T-cell (primary cell): ENCODE measurements at regions not wholly inside any gene's neighbourhood (a gene's known extent, or its start where the extent isn't known, plus 50 kb on each side); places are given as distances from the start of the nearest gene placed in this dataset.

Experiments
- ATAC-seq, 4 experiments: fragments of 200-7000 bp in 3 of 4; fragments of 150-1000 bp in 1 of 4; cut with Tn5 transposase; replicated peaks in 1 of 4; 1 replicate in 3 of 4; 2 replicates in 1 of 4; pipeline ENCODE4 v1.10.0; 2021; ENCODE audit warnings: moderate library complexity in 3 of 4, mild to moderate bottlenecking in 2 of 4, moderate number of reproducible peaks in 1 of 4
- CTCF ChIA-PET, 2 donors: fragments of 300-600 bp; sonication (Branson Sonifier 250); formaldehyde crosslinking; loops; one replicate each; lab custom pipeline; 2022; ENCODE audit warnings: antibody characterized with exemption in 2 of 2; lab: Charles Lee
- POLR2A ChIA-PET, 2 donors: fragments of 300-600 bp; sonication (Branson Sonifier 250); formaldehyde crosslinking; loops; one replicate each; lab custom pipeline; 2022; ENCODE audit warnings: antibody characterized with exemption in 2 of 2; lab: Charles Lee
- DNase-seq, 35 experiments: peaks; one replicate each; pipeline versions ENCODE4 v3.0.0 to v3.0.0-alpha.2; 2013 to 2023
- H3K27ac ChIP-seq: one replicate; pipeline ENCODE4 v1.5.1; 2013; ENCODE audit warnings: low read length
- H3K27me3 ChIP-seq, 2 experiments: replicated peaks in 1 of 2; 1 replicate in 1 of 2; 2 replicates in 1 of 2; pipeline versions ENCODE4 v1.6.1 to v1.7.0; 2013; ENCODE audit warnings: low read length in 1 of 2, mixed read lengths in 1 of 2; ENCODE audit not compliant: control insufficient read depth in 2 of 2, insufficient read depth in 2 of 2; ENCODE audit errors: extremely low read depth in 1 of 2
- H3K36me3 ChIP-seq, 2 donors: 1 replicate in 1 of 2; 2 replicates in 1 of 2; pipeline versions ENCODE4 v1.6.1 to v1.7.0; 2013; ENCODE audit warnings: low read length in 1 of 2; ENCODE audit not compliant: control insufficient read depth in 2 of 2, insufficient read depth in 1 of 2; ENCODE audit errors: extremely low read depth in 1 of 2
- H3K4me1 ChIP-seq, 2 experiments: 1 replicate in 1 of 2; 2 replicates in 1 of 2; pipeline versions ENCODE4 v1.6.1 to v1.7.0; 2013; ENCODE audit warnings: low read length in 2 of 2, mixed read lengths in 1 of 2; ENCODE audit not compliant: insufficient read depth in 2 of 2, control insufficient read depth in 1 of 2; ENCODE audit errors: extremely low read depth in 1 of 2
- H3K4me3 ChIP-seq, 2 donors: 1 replicate in 1 of 2; 2 replicates in 1 of 2; pipeline versions ENCODE4 v1.5.1 to v1.7.0; 2013; ENCODE audit warnings: mild to moderate bottlenecking in 2 of 2, low read length in 1 of 2, moderate library complexity in 1 of 2; ENCODE audit not compliant: control insufficient read depth in 1 of 2; ENCODE audit errors: extremely low read depth in 1 of 2
- H3K9me3 ChIP-seq: 2 replicates; pipeline ENCODE4 v1.7.0; 2013
- H3K27ac Mint-ChIP-seq, 2 donors: one replicate each; pipeline ENCODE4 v1.8.0; 2020 to 2021; ENCODE audit warnings: mild to moderate bottlenecking in 2 of 2, mixed read lengths in 2 of 2
- H3K27me3 Mint-ChIP-seq, 2 donors: one replicate each; pipeline ENCODE4 v1.8.0; 2021 to 2022; ENCODE audit warnings: mixed read lengths in 2 of 2
- H3K36me3 Mint-ChIP-seq: one replicate; pipeline ENCODE4 v1.8.0; 2021; ENCODE audit warnings: mixed read lengths
- H3K4me1 Mint-ChIP-seq, 3 donors: one replicate each; pipeline ENCODE4 v1.8.0; 2020 to 2022; ENCODE audit warnings: mixed read lengths in 3 of 3, mild to moderate bottlenecking in 1 of 3
- H3K4me3 Mint-ChIP-seq, 3 donors: one replicate each; pipeline ENCODE4 v1.8.0; 2020 to 2022; ENCODE audit warnings: mild to moderate bottlenecking in 3 of 3, mixed read lengths in 3 of 3, moderate library complexity in 3 of 3
- H3K9me3 Mint-ChIP-seq, 3 donors: one replicate each; pipeline ENCODE4 v1.8.0; 2020 to 2022; ENCODE audit warnings: mixed read lengths in 3 of 3
- WGBS: methylation state at CpG from one replicate; pipeline ENCODE4 v1.1.5; 2013; ENCODE audit warnings: missing lambda C conversion rate; ENCODE audit not compliant: insufficient coverage; 5-methylcytosine and 5-hydroxymethylcytosine counted together

DNA sequence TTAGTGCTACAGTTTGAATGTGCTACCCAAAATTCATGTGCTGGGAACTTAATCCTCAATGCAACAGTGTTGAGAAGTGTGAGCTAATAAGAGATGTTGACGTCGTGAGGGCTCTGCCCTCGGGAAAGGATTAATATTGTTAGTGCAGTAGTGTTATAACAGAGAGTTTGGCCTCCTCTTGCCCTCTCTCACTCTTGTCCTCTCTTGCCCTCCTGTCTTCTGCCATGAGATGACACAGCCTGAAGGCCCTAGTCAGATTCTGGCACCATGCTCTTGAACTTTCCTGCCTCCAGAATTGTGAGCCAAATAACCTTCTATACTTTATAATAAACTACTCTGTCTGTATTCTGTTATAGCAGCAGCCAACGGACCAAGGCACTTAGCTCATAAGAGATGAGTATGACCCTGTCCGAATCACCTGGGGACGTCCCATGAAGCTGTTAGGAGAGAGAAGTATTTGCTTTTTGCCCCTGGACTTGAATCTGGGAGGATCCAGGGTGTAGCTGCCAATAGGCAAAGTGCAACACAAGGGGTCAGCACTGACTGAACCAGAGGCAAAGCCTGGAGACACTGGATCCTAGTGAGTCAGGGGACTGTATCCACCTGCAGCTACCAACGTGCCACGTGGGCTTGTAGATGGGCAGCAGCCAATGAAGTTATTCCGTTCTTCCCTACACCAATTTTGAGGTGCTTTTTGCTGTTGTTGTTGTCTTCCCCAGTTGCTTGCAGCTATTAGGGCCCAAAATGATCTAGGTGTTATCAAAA is 233.7 kb downstream of the THBS2 start:
- Histone ChIP-seq H3K27ac (no peak overlapping the region), H3K36me3 (no peaks in the 10 kb centered on the region), H3K4me3 (no peak overlapping the region), H3K4me1 (no peaks in the 10 kb centered on the region), H3K27me3 (peaks cover 0 to 15% of the 10 kb centered on the region in 2 experiments), H3K9me3 (no peaks in the 10 kb centered on the region)
- WGBS: 56% methylated on average over 3 of the region's 9 CpGs
- H3K4me3 Mint-ChIP-seq: no peak overlapping the region
- CTCF ChIA-PET: no interaction called here
- peaks cover 31 to 39% of the 10 kb centered on the region in 2 donors for H3K27me3 Mint-ChIP-seq
- ATAC-seq (no peak), DNase-seq (no peak)
- H3K4me1 Mint-ChIP-seq: no peaks in the 10 kb centered on the region
- peaks cover 4% of the 10 kb centered on the region for H3K36me3 Mint-ChIP-seq
- H3K27ac Mint-ChIP-seq: no peak overlapping the region
- POLR2A ChIA-PET: no interaction called here
- H3K9me3 Mint-ChIP-seq: peaks cover 17 to 20% (median 17%) of the 10 kb centered on the region in 3 donors

DNA sequence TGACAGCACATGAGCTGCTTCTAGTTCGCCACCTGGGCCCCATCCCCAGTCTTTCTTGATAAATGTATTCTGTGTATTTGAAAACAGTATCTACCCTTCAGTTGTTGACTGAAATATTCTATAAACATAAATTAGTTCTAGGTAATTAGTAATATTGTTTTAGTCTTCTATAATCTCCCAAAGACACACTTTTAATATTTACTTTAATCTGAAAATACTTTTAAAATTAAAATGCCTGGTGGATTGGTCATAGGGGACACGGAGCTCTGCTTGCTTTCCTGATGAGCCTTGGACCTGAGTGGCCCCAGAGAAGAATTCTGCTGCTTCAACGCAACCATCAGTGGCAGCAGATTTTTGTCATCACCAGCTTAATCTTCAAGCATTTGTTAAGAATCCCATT is 234.5 kb downstream of the THBS2 start:
- Histone ChIP-seq H3K9me3 (no peaks in the 10 kb centered on the region), H3K27me3 (peaks cover 0 to 15% of the 10 kb centered on the region in 2 experiments), H3K4me1 (no peaks in the 10 kb centered on the region), H3K36me3 (no peaks in the 10 kb centered on the region), H3K27ac (no peak overlapping the region), H3K4me3 (no peak overlapping the region)
- Mint-ChIP-seq H3K27me3 (peaks cover 31 to 42% of the 10 kb centered on the region in 2 donors), H3K27ac (no peak overlapping the region), H3K9me3 (peaks cover 17 to 20% (median 17%) of the 10 kb centered on the region in 3 donors), H3K4me1 (no peaks in the 10 kb centered on the region), H3K4me3 (no peak overlapping the region), H3K36me3 (peaks cover 4% of the 10 kb centered on the region)
- 100% methylated on average over 1 of the region's 3 CpGs for WGBS
- CTCF ChIA-PET: no interaction called here
- ATAC-seq (no peak), DNase-seq (no peak)
- POLR2A ChIA-PET: no interaction called here

DNA sequence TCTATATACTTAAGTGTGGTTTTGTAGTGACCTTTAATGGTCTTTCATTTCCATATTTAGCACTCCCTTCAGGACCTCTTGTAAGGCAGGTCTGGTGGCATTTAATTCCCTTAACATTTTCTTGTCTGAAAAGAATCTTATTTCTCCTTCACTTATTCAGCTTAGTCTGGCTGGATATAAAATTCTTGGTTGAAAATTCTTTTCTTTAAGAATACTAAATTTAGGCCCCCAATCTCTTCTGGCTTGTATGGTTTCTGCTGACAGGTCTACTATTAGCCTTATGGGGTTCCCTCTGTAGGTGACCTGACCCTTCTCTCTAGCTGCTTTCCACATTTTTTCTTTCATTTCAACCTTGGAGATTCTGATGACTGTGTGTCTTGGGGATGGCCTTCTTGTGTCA is 236.9 kb downstream of the THBS2 start:
- Histone ChIP-seq H3K36me3 (no peaks in the 10 kb centered on the region), H3K27ac (no peak overlapping the region), H3K4me3 (no peak overlapping the region), H3K4me1 (no peaks in the 10 kb centered on the region), H3K27me3 (peaks cover 0 to 15% of the 10 kb centered on the region in 2 experiments), H3K9me3 (no peaks in the 10 kb centered on the region)
- no peak for DNase-seq
- H3K4me3 Mint-ChIP-seq: no peak overlapping the region
- H3K36me3 Mint-ChIP-seq: peaks cover 4% of the 10 kb centered on the region
- ChIA-PET POLR2A (no interaction called here), CTCF (no interaction called here)
- peaks cover 17 to 20% (median 17%) of the 10 kb centered on the region in 3 donors for H3K9me3 Mint-ChIP-seq
- peaks cover 31 to 46% of the 10 kb centered on the region in 2 donors for H3K27me3 Mint-ChIP-seq
- H3K4me1 Mint-ChIP-seq: no peaks in the 10 kb centered on the region
- no peak for ATAC-seq
- H3K27ac Mint-ChIP-seq: no peak overlapping the region

DNA sequence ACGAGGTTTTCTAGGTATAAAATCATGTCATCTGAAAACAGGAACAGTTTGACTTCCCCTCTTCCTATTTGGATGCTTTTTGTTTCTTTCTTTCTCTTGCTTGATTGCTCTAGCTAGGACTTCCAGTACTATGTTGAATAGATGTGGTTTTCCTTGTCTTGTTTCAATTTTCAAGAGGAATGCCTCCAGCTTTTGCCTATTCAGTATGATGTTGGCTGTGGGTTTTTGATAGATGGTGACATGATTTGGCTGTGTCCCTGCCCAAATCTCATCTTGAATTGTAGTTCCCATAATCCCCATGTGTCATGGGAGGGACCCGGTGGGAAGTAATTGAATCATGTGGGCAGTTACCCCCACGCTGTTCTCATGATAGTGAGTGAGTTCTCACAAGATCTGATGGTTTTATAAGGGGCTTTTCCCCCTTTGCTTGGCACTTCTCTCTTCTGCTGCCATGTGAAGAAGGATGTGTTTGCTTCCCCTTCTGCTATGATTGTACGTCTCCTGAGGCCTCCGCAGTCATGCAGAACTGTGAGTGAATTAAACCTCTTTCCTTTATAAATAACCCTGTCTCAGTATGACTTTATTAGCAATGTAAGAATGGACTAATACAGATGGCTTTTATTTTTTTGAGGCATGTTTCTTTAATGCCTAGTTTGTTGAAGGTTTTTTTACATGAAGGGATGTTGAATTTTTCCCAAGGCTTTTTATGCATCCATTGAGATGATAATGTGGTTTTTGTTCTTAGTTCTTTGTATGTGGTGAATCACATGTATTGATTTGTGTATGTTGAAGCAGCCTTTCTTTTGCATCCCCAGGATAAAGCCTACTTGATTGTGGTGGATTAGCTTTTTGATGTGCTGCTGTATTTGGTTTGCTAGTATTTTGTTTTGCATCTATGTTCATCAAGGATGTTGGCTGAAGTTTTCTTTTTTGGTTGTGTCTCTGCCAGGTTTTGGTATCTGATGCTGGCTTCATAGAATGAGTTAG is 239.1 kb downstream of the THBS2 start:
- H3K36me3 ChIP-seq: no peaks in the 10 kb centered on the region
- no peaks in the 10 kb centered on the region for H3K4me1 Mint-ChIP-seq
- H3K27ac Mint-ChIP-seq: no peak overlapping the region
- H3K9me3 ChIP-seq: no peaks in the 10 kb centered on the region
- peaks cover 26 to 35% of the 10 kb centered on the region in 2 donors for H3K27me3 Mint-ChIP-seq
- H3K27me3 ChIP-seq: peaks cover 0 to 9% of the 10 kb centered on the region in 2 experiments
- no peak overlapping the region for H3K4me3 Mint-ChIP-seq
- no peak overlapping the region for H3K4me3 ChIP-seq
- CTCF ChIA-PET: no interaction called here
- no peak for ATAC-seq
- peaks cover 4% of the 10 kb centered on the region for H3K36me3 Mint-ChIP-seq
- no peaks in the 10 kb centered on the region for H3K4me1 ChIP-seq
- WGBS: no CpG with 5 or more reads among the region's 5 CpGs
- DNase-seq: no peak
- H3K27ac ChIP-seq: no peak overlapping the region
- POLR2A ChIA-PET: interaction anchor here in 1 of 2 donors (0.6 kb wide), 1 partner anchor 75 kb away, joined by 3 read pairs; no protein-coding TSS in a partner anchor
- peaks cover 17 to 20% (median 17%) of the 10 kb centered on the region in 3 donors for H3K9me3 Mint-ChIP-seq

DNA sequence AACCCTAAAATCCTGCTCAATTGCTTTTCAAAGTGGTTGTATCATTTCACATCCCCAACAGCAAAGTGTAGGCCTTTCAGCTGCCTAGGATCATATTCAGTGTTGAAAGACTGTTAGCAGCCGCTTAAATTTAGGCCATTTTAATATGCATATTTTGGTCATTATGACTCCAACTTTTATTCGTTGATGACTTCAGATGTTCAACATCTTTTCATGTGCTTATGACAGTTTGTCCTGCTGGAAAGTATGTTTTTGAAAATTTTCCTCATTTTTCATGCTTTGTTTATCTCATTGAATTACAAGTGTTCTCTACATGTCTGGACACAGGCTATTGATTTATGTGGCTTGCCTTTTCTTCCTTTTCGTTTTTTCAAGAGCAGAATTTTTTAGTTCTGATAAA is 244.0 kb downstream of the THBS2 start:
- no peak overlapping the region for H3K4me3 ChIP-seq
- H3K4me1 Mint-ChIP-seq: no peaks in the 10 kb centered on the region
- no CpG with 5 or more reads among the region's 3 CpGs for WGBS
- ChIA-PET CTCF (no interaction called here), POLR2A (no interaction called here)
- H3K9me3 ChIP-seq: no peaks in the 10 kb centered on the region
- no peaks in the 10 kb centered on the region for H3K36me3 Mint-ChIP-seq
- H3K9me3 Mint-ChIP-seq: no peaks in the 10 kb centered on the region
- H3K4me1 ChIP-seq: no peaks in the 10 kb centered on the region
- peaks cover 0 to 5% of the 10 kb centered on the region in 2 donors for H3K27me3 Mint-ChIP-seq
- H3K27ac Mint-ChIP-seq: no peak overlapping the region
- H3K4me3 Mint-ChIP-seq: no peak overlapping the region
- ATAC-seq (no peak), DNase-seq (no peak)
- no peaks in the 10 kb centered on the region for H3K36me3 ChIP-seq
- no peaks in the 10 kb centered on the region for H3K27me3 ChIP-seq
- H3K27ac ChIP-seq: no peak overlapping the region

DNA sequence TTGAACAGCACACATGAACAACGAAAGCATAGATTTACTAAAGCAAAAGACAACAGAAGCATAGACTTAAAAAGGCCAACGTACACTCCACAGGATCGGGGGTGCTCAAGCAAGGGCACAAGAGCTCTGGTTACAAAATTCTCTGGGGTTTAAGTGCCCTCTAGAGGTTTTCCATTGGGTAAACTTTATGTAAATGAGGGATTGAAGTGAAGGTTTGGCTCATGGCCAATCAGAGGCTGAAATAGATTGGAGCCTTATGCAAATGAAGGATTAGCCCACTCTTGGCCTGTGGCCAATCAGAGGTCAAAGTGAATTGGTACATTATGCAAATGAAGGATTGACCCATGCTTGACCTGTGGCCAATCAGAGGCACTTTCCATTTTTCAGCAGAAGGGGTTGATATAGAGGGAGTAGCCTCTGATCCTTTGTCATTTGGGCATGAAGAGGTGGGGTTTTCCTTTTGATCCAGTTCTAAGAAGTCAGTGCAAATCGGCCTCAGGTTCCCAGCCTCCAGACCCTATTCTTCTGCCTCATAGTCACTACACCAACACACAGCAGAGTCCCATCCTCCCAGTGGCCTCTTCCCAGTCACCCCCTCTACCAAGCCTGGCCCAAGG is 244.9 kb downstream of the THBS2 start:
- Mint-ChIP-seq H3K36me3 (no peaks in the 10 kb centered on the region), H3K27ac (no peak overlapping the region), H3K27me3 (peaks cover 2 to 9% of the 10 kb centered on the region in 2 donors), H3K9me3 (peaks cover 0 to 3% (median 0%) of the 10 kb centered on the region in 3 donors), H3K4me1 (no peaks in the 10 kb centered on the region), H3K4me3 (no peak overlapping the region)
- Histone ChIP-seq H3K27ac (no peak overlapping the region), H3K9me3 (no peaks in the 10 kb centered on the region), H3K36me3 (no peaks in the 10 kb centered on the region), H3K4me3 (no peak overlapping the region), H3K27me3 (no peaks in the 10 kb centered on the region), H3K4me1 (no peaks in the 10 kb centered on the region)
- ATAC-seq: no peak
- ChIA-PET POLR2A (no interaction called here), CTCF (no interaction called here)
- WGBS: 58% methylated on average over 2 of the region's 4 CpGs
- no peak for DNase-seq
